ENCODE measurements at regions not wholly inside any gene's neighbourhood (a gene's known extent, or its start where the extent isn't known, plus 50 kb on each side); places are given as distances from the start of the nearest gene placed in this dataset.

- Mint-ChIP-seq H3K27ac (no peak overlapping the region), H3K4me1 (no peaks in the 10 kb centered on the region), H3K4me3 (no peak overlapping the region), H3K36me3 (ENCODE audit: low read depth) (no peaks in the 10 kb centered on the region), H3K27me3 (no peaks in the 10 kb centered on the region), H3K9me3 (peaks cover 11% of the 10 kb centered on the region)
- DNase-seq (no peak), ATAC-seq (ENCODE audit: low read depth) (no peak)
- POLR2A ChIA-PET, result no interaction called here
- intact Hi-C loops (cut with micrococcal nuclease), result no loop called here
- no peak for TF ChIP-seq CTCF (IDR thresholded peaks at IDR 0.05)
- CTCF ChIA-PET, result no interaction called here
Observed at GRCh38 chr3:68067314-68067713, 412.9 kb upstream of the SUCLG2 start.

DNA sequence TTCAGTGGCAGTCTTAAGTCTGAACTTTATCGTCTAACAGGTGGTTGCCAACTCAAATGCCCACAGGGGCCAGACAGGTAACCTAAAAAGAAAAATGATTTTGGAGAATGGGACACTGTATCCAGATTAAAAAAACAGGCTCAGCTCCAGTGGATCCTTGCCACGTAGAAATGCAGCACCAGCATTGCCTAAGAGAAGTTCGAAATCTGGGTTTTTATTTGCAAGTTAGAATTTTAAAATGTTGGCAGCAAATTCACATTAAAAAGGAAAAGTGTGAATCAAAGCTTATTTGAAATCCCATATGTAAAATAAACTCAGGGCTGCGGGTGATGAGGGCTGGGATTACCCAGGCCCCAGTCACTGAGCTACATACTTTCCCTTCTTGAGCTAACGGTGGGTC, 408.5 kb upstream of the SUCLG2 start:
- Mint-ChIP-seq H3K27me3 (no peaks in the 10 kb centered on the region), H3K9me3 (peaks cover 2% of the 10 kb centered on the region), H3K36me3 (ENCODE audit: low read depth) (no peaks in the 10 kb centered on the region), H3K27ac (no peak overlapping the region), H3K4me1 (no peaks in the 10 kb centered on the region), H3K4me3 (no peak overlapping the region)
- ATAC-seq (ENCODE audit: low read depth) (no peak), DNase-seq (no peak)
- TF ChIP-seq CTCF (IDR thresholded peaks at IDR 0.05), result no peak
- intact Hi-C loops (cut with micrococcal nuclease), result no loop called here
- CTCF ChIA-PET, result no interaction called here
- POLR2A ChIA-PET, result no interaction called here

GRCh38 chr3:68060910-68061309, 406.5 kb upstream of the SUCLG2 start:
- DNase-seq (no peak), ATAC-seq (ENCODE audit: low read depth) (no peak)
- ChIA-PET POLR2A (no interaction called here), CTCF (no interaction called here)
- no peaks in the 10 kb centered on the region for H3K4me1 Mint-ChIP-seq
- no peak for TF ChIP-seq CTCF (IDR thresholded peaks at IDR 0.05)
- no peaks in the 10 kb centered on the region for H3K27me3 Mint-ChIP-seq
- no peak overlapping the region for H3K27ac Mint-ChIP-seq
- H3K36me3 Mint-ChIP-seq (ENCODE audit: low read depth), result no peaks in the 10 kb centered on the region
- no peak overlapping the region for H3K4me3 Mint-ChIP-seq
- no peaks in the 10 kb centered on the region for H3K9me3 Mint-ChIP-seq
- intact Hi-C loops (cut with micrococcal nuclease), result no loop called here

GRCh38 chr3:68060191-68060590, 405.8 kb upstream of the SUCLG2 start:
- Mint-ChIP-seq H3K4me3 (no peak overlapping the region), H3K9me3 (no peaks in the 10 kb centered on the region), H3K36me3 (ENCODE audit: low read depth) (no peaks in the 10 kb centered on the region), H3K27me3 (no peaks in the 10 kb centered on the region), H3K4me1 (no peaks in the 10 kb centered on the region), H3K27ac (no peak overlapping the region)
- DNase-seq (no peak), ATAC-seq (ENCODE audit: low read depth) (no peak)
- POLR2A ChIA-PET, result no interaction called here
- TF ChIP-seq CTCF (IDR thresholded peaks at IDR 0.05), result no peak
- CTCF ChIA-PET, result no interaction called here
- intact Hi-C loops (cut with micrococcal nuclease), result no loop called here

DNA sequence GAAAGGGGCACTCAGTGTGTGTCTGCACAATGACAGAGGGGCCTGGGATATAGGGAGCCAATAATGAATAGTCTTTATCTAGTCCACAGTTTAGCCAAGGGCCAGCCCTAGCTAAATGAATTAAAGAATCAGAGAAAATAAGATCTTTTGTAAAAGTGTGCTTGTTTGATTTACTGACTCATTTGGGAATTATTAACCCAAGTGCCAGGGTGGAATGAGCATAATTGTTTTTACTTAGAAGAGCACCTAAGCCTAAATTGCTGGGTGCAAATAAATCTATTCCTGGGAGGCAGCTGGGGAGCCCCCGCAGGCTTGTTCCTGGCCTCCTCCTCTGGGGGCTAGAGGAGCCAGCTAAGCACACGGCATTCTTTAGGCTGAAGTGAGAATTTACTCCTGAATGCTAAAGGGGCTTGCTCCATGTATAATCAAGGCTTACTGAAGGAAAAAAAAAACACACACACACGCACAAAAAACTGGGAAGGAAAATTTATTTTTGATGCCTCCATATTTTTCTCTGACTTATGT, 405.3 kb upstream of the SUCLG2 start:
- Mint-ChIP-seq H3K27ac (no peak overlapping the region), H3K4me3 (no peak overlapping the region), H3K27me3 (no peaks in the 10 kb centered on the region), H3K36me3 (ENCODE audit: low read depth) (no peaks in the 10 kb centered on the region), H3K4me1 (no peaks in the 10 kb centered on the region), H3K9me3 (no peaks in the 10 kb centered on the region)
- POLR2A ChIA-PET, result no interaction called here
- no peak for ATAC-seq (ENCODE audit: low read depth)
- CTCF ChIA-PET, result no interaction called here
- intact Hi-C loops (cut with micrococcal nuclease), result no loop called here
- no peak for DNase-seq
- no peak for TF ChIP-seq CTCF (IDR thresholded peaks at IDR 0.05)
